ENCODE measurements at regions not wholly inside any gene's neighbourhood (a gene's known extent, or its start where the extent isn't known, plus 50 kb on each side); places are given as distances from the start of the nearest gene placed in this dataset.

DNA sequence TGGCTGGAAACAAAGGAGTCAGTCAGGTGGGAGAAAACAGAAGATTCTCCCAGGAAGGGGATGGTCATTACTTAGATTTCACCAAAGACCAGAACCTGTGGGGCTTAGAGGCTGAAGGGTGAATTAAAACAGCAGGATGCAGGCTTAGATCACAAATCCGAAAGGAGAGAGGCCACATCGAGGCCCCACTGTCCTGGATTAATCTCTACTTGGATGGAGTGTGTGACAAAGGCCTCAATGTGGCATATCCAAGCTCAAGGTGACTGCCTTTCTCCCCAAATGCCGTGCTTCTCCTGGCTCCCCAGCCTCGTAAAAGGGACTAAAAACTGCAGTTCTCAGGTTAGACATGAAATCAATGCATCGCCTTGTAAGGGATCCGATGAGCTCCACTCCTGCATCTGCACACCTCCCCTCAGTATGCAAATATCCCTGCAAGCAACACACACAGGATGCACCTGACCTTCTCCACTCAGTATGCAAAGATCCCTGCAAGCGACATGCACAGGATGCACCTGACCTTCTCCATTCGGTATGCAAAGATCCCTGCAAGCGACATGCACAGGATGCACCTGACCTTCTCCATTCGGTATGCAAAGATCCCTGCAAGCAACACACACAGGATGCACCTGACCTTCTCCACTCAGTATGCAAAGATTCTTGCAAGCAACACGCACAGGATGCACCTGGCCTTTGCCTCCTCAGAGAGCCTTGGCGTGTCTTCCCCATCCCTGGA is 447.4 kb downstream of the BRD1 start:
- DNase-seq, result no peak

DNA sequence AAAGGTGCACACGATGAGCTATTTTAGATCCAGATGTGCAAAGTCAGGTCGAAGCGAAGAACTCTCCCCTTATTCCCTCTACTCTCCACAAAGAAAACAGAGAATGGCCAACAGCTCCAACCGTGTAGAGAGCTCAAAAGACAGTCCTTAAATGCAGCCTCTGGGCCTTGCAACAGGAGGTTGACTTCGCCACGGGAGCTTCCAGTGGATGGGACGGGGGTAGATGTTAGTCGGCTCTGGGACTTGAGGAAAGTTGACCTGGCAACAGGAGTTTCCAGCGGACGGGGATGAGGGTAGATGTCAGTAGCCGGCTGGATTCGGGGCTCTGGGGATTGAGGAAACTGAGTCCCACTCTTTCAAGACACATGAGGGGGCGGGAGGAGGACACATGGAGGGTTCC is 450.4 kb downstream of the BRD1 start:
- DNase-seq, result no peak

DNA sequence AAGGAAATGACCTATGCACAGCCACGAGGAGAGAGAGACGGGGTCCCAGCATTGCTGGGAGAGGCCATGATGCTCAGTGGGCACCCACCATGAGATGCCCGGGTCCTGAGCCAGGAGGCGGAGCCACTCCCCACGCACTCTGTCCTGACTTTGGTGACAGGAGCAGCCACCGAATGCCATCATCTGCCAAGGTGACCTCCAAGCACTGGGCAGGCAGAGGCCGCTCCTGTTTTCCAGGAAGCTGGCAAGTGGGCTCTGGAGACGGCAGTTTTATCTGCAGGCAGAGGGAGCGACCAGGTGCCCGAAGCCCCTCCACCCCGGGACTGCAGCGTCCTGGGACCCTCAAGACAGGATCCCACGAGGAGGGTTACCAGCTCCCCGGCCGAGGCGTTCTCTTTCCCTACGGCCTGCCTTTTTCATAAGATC is 453.9 kb downstream of the BRD1 start:
- no peak for DNase-seq

GRCh38 chr22:49373289-49373666 is 454.4 kb downstream of the BRD1 start:
- DNase-seq, result no peak

- no peak for DNase-seq
These were observed 455.0 kb downstream of the BRD1 start for GRCh38 chr22:49372530-49373288.

GRCh38 chr22:49372111-49372529 is 455.6 kb downstream of the BRD1 start:
- no peak for DNase-seq

GRCh38 chr22:49371325-49372110 is 456.2 kb downstream of the BRD1 start:
- no peak for DNase-seq

DNA sequence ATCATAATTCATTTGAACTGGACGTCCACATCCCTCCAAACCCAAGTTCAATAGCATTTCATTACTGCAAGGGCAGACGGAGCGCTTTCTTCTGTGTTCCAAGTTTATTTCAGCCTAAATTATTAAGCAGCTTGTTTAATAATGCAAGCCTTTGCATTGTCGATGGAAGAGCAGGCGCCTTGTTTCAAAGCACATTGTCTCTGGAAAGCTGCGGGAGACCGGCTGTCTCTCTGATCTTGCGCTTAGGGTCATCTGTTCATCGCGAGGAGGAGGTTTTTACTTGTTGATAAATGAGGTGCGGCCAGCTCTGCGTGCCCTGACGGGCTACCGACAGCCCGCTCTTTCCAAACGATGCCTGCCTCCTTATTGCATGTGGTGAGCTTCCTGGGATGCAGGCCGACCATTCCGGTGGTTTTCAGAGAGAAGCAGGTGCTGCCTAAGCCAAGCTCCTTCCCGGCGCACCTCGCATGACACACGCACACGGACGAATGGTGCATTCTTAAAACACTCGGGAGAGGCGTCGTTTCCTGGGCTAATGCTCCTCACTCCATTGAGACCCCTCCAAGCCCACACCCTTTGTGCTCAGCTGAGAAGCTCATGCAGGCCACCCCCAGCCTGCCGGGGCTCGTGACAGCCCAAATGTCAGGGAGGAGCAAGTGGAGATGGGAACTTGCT is 456.9 kb downstream of the BRD1 start:
- DNase-seq, result no peak

- DNase-seq, result no peak
These were observed 457.7 kb downstream of the BRD1 start for GRCh38 chr22:49369726-49370626.

- no peak for DNase-seq
These were observed 458.5 kb downstream of the BRD1 start for GRCh38 chr22:49368976-49369725.

DNA sequence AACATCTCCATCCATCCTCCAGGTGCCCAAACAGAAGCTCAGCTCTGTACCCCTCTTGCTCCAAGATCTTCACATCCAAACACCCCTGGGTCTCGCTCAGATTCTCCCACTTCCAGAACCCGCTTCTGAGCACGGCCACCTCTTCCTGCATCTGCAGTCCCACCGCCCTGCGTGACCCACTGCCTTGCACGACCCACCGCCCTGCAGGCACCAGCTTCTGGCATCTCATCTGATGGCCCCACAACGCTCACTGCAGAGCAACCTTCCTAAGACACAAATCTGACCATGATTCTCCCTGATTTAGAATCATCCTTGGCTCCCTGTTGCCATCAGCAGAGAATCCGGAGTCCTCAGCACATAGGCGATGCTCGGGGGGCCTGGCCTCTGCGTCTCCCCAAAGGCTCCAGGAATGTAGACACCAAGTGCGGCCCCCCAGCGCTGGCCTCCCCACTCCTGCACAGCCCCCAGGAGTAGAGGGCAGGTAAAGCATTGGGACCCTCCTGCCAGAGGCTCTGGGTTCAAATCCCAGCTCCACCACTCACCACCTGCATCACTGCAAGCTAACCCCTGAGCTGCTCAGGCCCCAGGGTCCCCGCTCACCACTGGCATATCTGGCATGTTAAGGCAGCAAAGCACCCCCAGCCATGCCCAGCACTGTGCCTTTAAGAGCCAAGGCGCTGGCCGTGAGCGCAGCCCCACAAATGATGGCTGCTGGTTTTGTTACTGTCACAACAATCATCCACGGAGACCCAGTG is 459.3 kb downstream of the BRD1 start:
- no peak for DNase-seq

- no peak for DNase-seq
These were observed 460.5 kb downstream of the BRD1 start for GRCh38 chr22:49367041-49367697.

- no peak for DNase-seq
These were observed 461.2 kb downstream of the BRD1 start for GRCh38 chr22:49366437-49366836.

- no peak for DNase-seq
These were observed 461.8 kb downstream of the BRD1 start for GRCh38 chr22:49365910-49366309.

DNA sequence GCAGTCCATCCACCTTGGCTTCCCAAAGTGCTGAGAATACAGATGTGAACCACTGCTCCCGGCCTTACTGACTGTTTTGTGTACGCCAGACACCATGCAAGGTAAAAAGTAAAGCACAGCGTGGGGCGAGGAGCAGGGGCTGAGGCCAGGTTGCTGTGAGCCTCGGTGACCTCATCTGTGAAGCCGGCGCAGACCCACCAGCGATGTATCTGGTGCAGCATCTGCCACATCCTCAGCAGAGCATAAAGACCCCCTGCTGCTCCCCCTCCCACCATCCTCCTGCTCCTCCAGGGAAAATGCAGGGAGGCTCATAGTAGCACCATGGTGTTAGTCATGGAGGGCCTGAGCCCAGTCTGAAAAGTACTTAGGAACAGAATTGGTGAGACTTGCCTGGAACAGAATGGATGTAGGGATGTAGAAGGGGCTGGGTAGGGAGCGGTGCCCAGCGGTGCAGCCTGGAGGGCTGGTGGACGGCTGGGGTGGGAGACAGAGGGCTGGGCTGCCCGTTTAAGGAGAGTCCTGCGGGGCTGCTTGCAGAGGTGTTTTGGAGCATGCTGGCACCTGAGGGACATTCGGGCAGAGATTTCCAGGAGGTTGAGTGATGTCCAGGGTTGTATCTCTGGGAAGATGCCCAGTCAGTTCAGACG is 462.4 kb downstream of the BRD1 start:
- DNase-seq, result no peak

DNA sequence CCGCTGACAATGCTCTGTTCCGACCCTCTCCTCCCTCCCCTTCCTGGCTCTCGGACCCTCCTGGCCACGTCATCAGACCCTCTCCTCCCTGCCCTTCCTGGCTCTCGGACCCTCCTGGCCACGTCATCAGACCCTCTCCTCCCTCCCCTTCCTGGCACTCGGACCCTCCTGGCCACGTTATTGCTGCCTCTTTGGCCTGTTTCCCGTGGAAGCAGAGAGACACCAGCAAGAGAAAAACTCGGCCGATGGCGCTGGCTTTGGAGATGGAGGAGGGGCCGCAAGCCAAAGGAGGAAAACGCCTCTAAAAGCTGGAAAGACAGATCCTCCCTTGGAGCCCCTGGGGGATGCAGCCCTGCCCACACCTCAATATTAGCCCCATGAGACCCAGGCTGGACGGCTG is 463.3 kb downstream of the BRD1 start:
- DNase-seq, result no peak

GRCh38 chr22:49363526-49364230 is 464.0 kb downstream of the BRD1 start:
- DNase-seq, result no peak

DNA sequence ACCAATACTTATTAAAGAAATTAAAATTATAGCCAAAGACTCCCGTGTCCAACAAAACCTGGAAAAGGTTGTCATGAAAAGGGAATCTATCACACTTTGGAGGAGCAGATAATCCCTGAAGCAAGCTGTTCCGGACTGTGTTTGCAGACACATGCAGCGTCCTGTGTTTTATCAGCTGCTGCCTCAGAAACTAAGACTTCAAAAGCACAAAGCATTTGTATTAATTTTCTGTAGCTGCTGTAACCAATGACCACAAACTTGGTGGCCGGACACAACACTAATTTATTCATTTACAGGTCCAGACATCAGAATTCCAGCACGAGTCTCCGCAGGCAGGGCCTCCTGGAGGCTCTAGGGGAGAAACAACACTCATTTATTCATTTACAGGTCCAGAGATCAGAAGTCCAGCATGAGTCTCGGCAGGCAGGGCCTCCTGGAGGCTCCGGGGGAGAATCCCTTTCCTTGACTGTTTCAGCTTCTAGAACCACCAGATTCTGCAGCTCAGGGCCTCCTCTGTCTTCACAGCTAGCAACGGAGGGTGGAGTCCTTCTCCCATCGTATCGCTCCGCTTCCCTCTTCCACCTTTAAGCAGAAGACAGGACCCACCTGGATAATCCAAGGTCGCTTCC is 465.3 kb downstream of the BRD1 start:
- DNase-seq, result no peak
